ENCODE measurements at regions not wholly inside any gene's neighbourhood (a gene's known extent, or its start where the extent isn't known, plus 50 kb on each side); places are given as distances from the start of the nearest gene placed in this dataset.

DNA sequence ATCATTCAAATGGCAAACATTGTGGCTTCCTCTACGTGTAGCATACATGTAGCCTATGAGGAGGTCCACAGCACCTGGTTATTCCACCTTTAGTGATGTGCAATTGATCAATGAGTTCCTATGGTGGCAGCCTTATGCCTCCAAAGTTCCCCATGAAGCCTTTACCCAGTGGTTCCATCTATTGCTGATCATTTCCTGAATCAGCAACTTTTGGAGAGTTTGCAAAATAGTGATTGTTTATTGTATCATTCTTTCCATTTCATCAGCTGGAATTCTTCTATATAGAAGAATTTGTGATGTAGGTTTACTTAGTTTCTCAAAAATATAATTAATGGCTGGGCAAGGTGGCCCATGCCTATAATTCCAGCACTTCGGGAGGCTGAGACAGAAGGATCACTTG, 380.2 kb upstream of the MKI67 start:
- DNase-seq, result no peak

DNA sequence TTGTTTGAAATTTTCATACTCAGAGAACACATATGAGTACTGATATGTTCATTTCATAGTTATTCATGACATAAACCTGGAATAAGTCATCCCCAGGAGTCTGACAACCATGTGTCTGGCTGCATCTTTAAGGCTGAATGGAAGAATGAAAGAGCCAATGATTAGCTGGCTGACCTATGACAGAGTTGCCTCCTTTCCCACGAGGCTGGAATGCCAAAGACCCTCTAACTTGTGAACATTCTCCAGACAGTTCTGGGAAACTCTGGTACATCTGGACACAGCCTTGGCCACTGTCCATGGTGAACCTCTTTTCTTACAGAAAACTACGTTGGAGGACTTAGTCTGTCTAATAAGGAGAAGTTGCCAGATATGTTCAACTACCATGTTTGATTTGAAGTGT, 380.8 kb upstream of the MKI67 start:
- no peak for DNase-seq

DNA sequence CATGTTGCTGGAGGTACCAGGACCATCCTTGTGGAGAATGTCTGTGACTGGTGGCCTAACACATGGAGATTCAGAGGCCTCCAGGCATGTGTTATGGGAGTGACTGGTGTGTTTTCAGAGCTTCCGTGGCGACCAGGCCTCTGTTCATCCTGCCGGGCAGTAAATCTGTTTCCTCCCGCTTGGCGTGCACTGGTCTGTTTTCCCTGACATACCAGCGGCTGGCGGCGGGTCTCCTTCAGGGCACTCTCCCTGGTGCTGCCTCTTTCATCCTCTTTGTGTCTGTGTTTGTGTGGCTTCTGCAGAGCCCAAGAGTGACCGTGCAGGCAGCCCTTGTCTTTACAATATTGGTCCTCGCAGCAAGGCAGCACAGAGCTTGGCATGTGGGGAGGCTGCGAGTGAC, 385.1 kb upstream of the MKI67 start:
- no peak for DNase-seq

DNA sequence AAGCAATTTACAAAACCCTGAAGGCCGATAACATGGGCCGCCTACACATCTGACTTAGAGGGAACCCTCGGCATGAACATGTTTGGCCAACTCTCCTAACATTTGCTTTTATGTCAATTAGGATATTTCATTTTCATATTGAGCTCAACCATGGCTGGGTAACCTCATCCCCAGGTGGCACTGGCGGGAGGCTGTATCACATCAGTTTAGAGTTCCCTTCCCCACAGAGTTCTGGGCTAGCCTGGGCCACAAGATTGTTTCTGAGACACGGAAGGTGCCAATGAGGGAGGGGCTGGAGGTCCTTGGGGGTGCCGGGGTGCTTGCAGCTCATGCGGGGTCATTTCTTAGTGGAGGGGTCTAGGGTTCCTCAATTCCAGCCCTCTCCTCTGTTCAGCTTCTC, 386.5 kb upstream of the MKI67 start:
- no peak for DNase-seq

DNA sequence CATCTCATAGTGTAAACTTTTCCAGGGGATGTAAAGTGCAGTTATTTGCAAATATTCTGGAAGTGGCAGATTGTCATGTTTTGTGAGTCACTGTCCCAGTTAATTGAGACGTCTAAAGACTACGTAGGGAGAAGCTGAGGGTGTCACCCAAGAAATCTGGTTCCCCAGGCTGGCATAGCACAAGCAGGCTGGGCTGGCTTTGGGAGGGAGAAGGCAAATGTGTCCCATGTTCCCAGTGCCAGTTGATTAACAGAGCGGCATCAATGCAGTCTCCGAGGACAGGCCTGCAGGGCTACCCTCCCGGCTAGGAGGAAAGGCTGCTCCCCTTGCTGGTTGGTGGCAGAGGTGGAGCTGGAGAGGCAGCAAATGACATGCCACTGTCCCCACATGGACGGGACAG, 388.3 kb upstream of the MKI67 start:
- DNase-seq, result no peak

DNA sequence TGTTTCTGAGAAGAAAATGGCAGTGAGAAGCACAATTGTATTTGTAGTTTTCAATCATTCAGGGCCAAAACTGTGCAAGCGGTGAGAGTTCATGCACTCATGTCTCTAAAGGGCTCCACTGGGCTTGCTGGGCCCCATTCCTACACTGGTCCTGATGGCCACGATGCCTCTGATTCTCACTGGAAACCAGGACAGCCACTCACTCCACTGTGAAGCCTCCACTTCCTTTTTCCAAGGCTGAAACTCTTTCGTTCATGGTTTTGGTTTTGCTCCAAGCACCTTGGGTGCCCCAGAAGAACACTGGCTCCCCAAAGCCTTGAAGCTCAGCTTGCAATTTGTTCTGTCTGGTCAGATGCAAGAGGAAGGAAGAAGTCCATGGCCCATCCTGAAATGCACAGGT, 390.0 kb upstream of the MKI67 start:
- DNase-seq, result no peak

DNA sequence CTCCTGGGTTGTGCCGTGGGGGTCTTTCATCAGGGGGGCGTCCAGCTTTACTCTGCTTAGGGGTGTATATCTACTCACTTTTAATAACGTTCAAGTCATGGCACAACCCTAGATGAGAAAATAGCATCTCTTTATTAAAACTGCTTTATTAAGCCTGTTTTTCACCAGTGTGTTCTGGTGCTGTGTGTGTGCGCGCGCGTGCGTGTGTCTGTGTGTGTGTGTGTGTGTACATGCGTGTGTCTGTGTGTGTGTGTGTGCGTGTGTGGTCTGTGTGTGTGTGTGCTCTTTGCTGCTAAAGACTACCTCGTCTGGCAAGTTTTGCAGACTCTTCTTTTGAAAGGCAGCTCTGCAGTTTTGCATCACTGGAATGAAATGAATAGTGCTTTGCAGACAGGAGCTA, 390.9 kb upstream of the MKI67 start:
- no peak for DNase-seq

DNA sequence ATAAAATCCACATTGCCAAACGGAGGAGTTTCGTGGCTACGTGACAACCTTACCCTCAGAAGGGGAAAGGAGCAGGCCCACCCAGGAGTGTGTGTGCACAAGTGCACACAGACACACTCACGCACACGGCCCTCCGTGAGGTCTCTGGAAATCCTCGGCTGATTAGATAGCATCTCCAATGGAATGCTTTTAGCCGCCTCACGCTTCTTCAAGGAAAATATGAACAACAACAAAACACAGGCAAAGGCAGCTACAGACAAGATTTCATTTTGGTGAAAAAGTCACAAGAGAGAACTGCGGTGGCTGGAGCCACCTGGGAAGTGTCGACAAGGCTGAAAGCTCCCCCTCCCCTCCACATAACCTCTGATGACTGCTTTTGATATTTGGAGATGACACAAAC, 391.8 kb upstream of the MKI67 start:
- no peak for DNase-seq

DNA sequence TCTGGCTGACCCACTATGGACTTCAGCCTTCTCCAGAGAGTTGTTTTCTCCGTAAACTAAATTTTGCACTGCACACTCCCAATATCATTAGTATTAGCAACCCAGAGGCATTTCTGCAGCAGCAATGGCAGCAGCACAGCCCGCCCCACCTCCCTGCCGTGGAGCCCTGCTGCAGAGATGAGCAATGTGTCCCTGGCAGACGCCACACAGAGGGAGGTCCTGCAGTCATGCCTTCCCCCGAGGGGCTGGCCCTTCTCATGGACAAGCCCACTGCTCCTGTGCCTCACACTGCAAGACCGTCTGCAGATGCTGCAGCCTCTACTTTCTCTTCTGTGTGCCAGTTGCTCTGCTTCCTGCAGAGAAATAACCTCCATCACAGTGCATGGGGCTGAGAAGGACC, 393.4 kb upstream of the MKI67 start:
- DNase-seq, result no peak

DNA sequence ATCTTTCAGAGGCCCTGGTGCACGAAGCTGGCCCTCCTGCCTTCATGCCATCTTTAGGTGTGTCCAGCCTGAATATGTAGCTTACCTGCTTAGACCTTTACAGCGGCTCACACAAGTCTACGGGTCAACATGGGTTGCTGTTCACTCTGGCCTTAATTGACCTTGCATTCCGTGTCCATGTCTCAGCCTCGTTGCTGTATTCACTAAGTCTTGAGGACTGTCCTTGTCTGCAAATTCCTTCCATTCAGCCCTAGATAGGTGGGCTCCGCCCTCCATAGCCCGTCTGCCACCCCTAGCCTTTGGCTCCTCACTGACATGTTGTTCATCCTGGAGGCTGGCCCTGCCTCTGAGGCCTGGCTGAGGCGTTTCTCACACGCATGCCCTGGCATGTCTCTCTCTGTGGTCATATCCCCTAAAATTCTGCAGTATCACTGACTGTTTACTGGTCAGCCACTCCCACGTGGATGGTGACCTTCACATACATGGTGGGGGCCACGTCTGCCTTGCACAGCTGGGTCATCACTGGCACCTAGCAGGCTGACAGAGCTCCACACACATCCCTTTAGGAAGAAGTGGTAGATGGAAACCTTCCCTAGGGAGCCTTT, 394.1 kb upstream of the MKI67 start:
- no peak for DNase-seq

DNA sequence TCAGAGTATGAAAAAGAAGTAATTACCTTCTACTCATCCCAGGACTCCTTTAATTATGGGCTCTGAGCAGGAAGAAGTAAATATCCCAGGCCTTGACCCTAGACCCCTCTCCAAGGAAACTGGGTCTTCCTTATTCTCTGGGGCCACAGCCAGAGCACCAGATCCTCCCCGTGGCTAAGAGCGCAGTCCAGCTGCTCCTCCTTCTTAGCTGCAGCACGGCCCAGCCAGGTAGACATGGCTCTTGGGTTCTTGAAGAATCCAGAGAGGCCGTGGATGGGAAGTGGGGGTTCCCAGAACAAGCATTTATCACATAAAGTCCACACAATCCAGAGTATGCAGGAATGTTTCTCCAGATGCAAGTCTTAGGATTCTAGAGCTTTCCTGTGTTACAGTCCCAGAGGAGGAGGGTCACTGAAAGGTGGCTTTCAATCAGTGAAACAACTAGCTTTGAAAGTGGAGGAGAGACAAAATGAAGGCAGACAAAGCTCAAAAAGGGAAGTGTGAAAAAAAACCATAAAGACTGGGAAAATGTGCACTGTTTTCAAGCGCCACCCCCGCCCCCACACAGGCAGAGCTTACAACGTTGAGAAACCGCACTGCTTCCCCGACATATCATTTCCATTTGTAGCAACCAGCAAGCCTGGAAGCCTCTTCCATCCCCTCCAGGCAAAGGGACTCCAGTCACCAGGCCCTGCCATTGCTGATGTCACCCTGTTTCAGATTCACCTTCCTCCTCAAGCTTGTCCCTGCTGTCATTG, 396.5 kb upstream of the MKI67 start:
- no peak for DNase-seq

DNA sequence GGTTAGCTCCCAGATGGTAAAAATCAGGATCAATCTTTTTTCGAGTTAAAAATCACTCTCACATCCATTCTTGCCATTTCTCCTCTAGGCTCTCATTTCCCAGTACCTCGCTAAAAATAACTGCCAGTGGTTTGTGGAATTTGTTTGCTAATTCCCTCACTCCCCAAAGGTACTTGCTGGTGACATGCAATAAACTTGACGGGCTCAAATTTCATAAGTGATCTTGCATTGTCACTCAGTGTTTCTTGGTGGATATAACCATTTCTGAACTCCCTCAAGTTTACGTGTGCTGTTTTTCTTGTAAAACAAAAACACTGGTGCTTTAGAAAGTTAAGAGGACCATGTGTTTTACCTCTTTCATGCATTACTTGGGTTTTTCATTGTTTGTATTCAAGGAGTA, 399.2 kb upstream of the MKI67 start:
- no peak for DNase-seq

DNA sequence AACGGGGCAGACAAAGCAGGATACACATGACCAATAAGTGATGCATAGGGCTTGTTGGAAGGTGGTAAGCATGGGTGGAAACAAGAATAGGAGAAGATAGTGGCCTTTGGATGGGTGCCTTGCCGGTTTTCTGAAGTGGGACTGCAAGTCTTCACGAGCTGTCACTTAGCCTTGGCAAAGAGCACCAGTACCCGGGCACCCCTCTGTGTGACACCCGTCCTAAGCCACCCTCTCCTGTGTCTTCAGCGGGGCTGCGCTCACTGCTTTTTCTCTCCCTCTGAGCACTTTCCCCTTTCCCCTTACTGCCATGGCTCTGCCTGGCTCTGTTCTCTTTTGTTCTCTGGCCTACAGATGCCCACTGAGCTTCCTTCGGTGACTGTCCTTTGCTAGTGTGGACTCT, 399.7 kb upstream of the MKI67 start:
- no peak for DNase-seq

DNA sequence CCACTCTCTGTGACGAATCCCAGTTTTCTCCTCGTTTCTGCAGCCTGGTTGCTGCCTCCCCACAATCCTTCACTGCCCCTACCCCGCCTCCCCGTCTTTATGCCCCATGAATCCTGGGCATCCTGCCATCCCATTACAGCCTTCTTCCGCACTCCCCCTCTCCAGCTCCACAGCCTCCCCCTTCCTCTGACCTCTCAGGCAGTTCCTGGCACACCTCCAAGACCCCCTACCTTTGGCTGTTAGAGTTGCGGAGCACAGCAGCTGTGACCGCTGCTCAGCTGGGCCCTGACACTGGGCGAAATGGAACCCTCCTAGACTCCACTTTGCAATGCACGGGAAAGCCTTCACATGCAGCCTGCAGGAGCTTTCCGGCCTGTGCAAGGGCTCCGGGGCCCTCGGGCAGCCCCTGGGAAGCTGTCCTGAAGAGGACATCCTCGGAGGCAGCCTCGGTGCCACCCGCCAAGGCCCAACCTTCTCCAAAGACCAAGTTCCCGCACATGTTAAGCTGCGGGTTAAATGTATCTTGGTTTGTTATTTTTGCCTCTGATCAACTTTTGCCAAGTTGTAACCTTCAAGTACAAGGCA, 400.7 kb upstream of the MKI67 start:
- no peak for DNase-seq

DNA sequence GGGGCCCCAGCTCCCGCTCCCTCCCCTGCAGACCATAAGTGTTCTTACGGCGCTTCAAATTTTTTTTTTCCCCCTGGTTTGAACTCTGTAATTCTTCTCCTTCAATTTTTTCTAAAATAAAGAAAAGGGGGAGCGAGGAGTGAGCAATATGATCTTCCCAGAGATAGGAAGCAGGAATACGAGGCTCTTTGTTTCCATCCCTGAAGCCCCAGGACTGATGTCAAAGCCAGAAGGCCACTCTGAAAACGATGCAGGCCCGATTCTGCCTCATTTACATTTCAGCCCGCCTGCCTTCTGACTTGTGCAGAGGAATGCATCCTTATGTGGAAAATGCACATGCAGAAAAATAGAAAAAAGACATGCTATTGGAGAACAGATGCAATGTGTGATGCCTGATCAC, 401.5 kb upstream of the MKI67 start:
- no peak for DNase-seq

DNA sequence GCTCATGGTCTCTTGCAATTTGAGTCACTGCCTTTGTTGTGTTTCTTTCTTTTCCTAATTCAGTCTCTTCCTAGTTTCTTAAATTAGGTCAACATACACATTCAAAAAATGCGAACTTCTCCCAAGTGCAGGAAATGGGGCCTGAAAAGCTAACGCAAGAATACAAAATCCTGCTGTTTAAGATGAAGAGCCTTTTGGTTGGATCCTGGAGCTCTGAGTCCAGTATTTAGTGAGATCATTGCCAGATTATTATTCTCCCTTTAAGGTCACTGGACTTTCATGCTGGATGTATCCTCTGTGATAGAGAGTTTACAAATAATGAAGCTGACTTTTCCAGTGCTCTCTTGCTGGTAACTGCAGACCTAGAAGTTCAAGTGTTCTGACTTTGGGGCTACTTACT, 401.9 kb upstream of the MKI67 start:
- no peak for DNase-seq

DNA sequence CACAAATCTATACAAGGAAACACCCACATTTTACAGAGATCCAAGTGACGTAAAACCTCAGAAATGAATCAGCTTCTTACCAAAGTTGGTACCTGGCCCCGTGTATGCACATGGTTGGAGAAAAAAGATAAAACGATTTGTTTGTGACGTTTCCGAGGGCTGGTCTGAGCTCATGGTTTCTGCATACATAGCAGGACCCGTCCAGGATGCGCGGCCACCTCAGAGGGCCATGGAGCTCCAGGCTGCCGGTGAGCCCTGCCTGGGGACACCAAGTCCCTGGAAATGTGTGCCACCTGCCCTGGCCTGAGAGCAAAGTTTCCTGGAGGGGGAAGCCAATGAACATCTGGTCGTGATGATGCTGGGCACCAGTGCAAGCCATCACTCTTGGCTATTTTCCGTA, 402.6 kb upstream of the MKI67 start:
- no peak for DNase-seq

DNA sequence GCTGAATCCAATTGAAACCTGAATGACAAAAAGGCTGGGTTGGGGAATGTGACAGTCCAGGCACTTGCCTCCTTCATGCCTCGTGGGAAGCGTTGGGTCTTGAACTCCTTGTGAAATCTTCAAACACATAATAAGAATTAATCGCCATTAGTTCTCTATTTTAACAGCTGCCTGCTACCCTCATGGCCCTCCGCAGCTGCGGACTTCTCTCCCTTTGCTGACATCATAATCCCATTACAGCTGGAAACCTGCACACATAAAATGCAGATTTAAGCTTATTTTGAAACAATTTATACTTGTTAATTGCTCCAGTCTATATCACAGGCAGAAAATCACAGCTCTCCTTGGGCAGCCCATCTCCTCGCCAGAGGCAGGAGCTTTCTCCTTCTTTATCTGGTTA, 403.0 kb upstream of the MKI67 start:
- DNase-seq, result no peak

DNA sequence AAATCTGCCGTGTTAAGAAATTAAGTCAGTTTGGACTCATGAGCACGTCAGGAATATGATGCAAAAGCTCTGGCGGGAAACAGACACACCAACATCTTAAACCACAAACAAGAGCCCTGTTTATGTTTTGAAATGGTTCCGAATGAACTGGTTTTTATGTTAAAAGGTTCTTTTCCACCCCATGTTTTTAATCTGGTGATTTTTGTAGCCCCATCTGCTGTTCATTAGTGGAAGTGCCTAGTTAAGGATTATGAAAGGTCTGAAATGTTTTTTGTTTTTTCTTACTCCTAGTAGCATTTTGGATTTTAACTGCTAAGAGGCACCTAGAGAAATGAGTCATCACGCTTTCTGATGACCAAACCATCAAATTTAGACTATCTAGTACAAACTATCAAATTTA, 404.1 kb upstream of the MKI67 start:
- no peak for DNase-seq

DNA sequence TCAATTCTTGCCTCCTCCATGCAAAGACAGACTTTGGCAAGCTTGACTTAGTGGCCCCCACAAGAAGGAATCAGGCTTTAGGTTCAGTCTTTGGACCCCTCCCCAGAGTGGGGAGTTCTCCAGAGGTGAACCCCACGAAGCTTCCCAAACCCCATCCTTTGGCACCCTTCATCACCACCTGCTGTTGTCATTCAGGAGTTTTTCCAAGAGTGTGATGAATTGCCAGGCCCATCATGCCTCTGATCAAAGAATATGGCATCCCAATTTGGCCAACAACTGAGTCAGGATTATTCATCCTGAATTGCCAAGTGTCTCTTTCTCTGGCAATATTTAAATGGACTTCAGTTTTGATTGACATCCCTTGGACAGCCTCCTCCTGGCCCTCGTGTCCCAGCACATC, 404.7 kb upstream of the MKI67 start:
- DNase-seq, result no peak

DNA sequence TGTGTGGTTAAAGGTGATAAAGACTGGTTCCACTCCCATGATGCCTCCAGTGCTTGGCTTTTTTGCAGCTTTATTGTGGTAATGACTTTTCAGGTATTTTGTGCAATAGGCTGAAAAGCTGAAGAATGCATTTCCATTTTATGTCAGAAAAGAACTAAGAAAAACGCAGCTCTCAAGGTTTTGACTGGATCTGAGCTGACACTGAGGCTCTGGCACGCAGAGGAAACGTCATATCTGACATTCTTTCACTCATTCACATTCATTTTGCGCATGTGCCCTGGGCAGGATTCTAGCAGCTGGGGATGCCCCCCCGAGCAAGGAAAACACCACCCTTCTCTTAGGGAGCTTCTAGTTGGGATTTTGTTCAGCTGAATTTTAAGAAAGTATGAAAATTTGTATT, 408.5 kb upstream of the MKI67 start:
- DNase-seq, result no peak

DNA sequence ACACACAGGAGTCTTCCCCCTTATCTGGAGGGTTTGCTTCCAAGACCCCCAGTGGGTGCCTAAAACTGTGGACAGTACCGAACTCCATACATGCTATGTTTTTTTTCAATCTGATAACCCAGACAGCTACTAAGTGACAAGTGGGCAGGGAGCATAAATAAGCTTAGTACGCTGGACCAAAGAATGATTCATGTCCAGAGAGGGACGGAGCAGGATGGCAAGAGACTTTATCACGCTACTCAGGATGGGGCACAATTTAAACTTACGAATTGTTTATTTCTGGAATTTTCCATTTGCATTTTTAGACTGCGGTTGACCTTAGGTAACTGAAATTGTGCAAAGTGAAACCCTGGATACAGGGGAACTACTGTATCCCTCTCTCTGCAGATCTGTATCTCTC, 410.0 kb upstream of the MKI67 start:
- no peak for DNase-seq

DNA sequence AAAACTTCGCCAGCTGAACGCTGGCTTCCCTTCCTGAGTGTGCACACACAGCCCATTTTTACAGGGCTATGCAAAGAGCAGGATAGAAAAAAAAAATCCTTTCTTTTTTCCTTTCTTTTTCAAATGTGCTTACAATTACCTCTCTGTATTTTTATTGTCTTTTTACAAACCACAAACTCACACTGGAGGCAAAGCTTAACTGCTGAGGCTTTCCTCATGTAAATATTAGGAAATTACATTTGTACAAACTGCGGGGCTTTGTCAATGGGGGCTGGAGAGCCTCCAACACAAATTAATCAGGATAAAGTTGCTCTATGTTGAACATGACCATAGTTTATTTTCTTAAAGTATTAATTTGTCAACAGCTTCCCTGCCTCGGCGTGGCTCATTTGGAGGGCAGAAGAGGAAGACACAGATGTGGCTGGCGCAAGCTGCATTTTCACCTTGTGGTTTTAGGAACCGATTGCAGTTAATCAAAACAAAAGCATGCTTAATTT, 411.7 kb upstream of the MKI67 start:
- DNase-seq, result no peak

DNA sequence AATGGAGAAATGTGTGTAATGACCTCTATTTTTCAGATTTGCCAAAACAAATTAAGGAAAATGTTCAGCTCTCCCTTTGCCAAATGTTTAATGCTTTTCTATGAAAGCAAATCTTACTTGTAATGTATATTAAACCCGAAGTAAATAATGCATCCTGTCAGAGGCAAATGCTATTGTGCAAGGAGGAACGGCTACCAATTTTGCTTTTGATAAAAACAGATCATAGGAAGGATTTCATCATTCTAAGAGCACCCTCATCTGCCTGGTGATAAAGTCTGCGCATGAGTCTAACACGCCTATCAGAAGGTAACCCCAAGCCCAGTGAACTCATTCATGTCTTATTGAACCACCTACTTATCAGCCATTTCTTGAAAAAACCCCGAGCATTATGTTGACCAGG, 412.4 kb upstream of the MKI67 start:
- no peak for DNase-seq

All from CD4-positive, alpha-beta T cell treated with Interleukin-15 for 1 hour (primary cell).